22Rv1 (cell line): ENCODE measurements at regions not wholly inside any gene's neighbourhood (a gene's known extent, or its start where the extent isn't known, plus 50 kb on each side); places are given as distances from the start of the nearest gene placed in this dataset.

Experiments used
- ZFX ChIP-seq: fragments of 450-650 bp; IDR thresholded peaks from 2 replicates; pipeline ENCODE4 v1.6.1; 2017; ENCODE audit warnings: antibody characterized with exemption, borderline replicate concordance
- TF ChIP-seq, protein P1 (sequence below): fragments of 450-650 bp; IDR thresholded peaks from 2 replicates; pipeline ENCODE4 v1.5.1; 2017; ENCODE audit warnings: mild to moderate bottlenecking

DNA sequence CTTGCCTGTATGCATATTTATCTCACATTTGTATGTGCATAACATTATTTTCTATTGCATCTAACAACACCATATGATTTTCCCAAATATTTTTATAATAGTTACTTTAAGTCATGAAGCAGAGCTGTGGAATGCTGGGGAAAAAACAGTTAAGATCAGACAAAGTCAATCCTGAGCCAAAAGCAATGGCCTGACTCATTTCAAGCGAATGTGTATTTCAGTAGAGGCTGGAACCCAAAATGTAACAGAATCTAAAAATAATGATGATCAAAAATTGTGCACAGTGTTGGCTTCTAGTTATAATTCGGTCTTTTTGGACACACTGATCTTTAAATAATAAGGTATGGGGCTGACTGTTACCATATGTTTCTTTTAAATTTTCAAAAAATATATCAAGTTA is 516.2 kb upstream of the ADGRL3 start:
- TF ChIP-seq, protein P1, sequence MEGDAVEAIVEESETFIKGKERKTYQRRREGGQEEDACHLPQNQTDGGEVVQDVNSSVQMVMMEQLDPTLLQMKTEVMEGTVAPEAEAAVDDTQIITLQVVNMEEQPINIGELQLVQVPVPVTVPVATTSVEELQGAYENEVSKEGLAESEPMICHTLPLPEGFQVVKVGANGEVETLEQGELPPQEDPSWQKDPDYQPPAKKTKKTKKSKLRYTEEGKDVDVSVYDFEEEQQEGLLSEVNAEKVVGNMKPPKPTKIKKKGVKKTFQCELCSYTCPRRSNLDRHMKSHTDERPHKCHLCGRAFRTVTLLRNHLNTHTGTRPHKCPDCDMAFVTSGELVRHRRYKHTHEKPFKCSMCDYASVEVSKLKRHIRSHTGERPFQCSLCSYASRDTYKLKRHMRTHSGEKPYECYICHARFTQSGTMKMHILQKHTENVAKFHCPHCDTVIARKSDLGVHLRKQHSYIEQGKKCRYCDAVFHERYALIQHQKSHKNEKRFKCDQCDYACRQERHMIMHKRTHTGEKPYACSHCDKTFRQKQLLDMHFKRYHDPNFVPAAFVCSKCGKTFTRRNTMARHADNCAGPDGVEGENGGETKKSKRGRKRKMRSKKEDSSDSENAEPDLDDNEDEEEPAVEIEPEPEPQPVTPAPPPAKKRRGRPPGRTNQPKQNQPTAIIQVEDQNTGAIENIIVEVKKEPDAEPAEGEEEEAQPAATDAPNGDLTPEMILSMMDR = no peak
- TF ChIP-seq ZFX = no peak
